T-helper 9 cell (primary cell): ENCODE measurements at regions not wholly inside any gene's neighbourhood (a gene's known extent, or its start where the extent isn't known, plus 50 kb on each side); places are given as distances from the start of the nearest gene placed in this dataset.
"Not testable (repeated sequence)": the region's sequence is repeated elsewhere in the genome, so short reads cannot be mapped to it uniquely, and the experiment has no call there.

Source experiments
- DNase-seq: peaks from one replicate; pipeline ENCODE4 v3.0.0-alpha.2; 2020

DNA sequence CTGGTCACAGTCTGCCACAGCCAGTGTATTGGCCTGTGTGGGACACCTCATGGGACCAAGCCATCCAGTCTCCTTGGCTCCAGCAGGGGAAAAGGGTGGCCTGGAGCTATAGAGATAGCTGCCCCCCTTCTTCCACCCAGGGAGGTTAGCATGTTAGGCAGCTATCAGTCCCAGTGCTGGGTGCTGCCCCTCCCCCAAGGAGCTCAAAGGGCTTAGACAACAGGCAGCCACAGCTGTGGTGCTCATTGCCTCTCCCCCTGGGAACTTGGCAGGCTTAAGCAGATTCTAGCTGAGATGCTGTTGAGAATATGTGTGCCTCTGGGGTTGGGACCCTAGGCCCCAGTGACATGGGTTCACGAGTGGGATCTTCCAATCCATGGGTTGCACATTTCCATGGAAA, 226.0 kb upstream of the PTGER4 start:
- no peak for DNase-seq

DNA sequence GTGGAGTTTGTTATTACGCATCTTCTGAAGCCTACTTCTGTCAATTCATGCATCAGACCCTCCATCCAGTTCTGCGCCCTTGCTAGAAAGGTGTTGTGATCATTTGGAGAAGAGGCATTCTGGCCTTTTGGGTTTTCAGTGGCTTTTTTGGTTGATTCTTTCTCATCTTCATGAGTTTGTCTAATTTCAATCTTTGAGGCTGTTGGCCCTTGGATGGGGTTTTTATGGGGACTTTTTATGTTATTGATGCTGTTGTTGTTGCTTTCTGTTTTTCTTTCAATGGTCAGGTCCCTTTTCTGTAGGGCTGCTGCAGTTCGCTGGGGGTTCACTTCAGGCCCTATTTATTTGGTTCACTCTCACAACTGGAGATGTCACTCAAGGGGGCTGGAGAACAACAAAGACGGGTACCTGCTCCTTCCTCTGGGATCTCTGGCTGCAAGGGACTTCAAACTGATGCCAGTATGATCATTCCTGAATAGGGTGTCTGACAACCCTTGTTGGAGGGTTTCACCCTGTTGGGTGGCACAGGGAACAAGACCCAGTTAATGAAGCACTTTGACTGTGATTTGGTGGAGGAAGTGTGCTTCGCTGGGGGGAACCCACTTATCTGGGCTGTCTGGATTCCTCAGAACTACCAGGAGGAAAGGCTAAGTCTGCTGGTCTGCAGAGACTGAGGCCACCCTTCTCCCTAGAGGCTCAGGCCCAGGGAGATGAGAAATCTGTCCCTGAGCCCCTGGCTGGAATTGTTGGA, 226.7 kb upstream of the PTGER4 start:
- DNase-seq: no peak

DNA sequence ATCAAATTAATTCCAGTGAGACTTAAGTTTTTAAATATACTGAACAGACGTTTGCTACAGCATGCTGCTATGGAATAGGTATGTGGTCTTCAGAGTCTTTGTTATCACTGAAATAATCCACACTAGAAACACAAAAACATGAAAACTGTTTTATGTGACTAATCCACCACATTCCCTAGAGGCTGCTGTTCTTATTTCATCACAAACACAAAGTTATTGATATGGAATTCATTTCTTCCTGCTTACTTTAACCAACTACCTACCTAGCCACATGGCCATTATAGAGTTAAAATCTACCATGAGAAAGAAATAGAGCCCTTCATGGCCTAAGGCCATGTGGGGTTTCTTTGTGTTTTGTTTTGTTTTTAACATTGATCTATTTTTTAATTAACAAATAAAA, 232.3 kb upstream of the PTGER4 start:
- no peak for DNase-seq

DNA sequence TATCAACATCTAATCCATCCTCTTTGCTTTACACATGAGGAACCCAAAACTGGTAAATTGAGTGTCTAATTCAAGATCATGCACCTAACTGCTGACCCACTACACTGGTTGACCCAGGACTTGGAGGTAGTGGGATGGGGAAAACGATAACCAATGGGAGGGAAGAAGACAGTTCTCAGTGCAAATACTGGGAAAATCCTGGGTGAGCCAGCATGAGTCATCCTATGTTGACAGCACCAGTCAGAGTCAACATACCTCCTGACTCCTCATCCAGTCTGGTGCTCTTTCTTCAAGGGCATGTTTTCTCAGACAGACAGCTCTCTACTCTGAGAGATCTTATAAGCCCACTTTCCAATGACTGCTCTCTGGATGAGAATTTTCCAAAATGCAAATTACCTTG, 232.8 kb upstream of the PTGER4 start:
- DNase-seq: no peak

DNA sequence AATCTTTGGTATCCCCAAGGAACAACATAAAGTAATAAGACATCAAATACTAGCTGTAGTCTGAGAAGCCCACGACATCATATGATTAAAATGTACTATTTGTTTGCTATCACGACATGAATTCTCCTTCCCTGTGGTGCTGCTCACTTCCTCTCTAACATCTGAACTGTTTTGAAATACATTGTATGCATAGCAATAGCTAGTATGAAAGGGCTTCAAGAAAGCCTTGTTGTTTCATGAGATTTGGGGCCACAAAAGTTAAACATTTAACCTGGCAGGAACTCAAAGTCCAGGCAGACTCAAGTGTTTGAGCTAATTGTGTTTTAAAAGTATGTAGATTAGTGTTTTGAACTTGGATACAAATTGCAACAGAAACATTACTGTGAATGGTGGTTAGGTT, 237.4 kb upstream of the PTGER4 start:
- DNase-seq: no peak

DNA sequence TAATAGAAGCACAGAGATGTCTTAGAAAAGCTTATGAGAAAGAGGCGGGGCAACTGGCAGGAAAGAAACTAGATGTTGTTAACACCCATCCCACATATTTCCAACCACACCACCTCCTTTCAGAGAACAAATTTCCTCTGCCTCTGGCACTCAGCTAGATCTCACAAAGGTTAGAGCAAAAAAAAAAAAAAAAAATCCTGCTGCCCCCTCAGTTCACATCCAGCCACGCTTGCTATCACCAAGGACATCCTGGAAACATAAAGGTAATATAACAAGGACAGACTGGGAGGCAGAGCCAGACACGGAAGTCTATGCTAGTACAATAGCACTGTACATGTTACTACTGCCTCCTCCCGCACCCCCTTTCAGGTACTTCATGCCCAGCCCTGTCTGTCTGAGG, 238.0 kb upstream of the PTGER4 start:
- DNase-seq: no peak

DNA sequence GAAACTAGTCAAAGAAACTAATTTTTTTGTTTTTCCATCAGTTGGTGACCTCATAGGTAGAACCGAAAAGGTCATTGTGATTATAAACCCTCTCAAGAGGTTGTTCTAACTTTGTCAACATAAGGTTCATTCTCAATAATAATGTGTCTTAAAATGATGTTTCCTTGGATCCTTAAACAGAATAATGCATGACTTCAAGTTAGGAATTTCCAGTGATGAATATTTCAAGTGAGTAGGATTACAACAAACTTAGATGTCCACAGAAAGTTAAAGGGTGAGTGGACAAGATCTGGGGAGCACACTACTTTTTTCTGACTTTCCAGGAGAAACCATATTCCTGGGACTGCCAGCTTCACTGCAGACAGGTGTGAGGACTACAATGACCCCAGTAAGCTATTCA, 239.0 kb upstream of the PTGER4 start:
- DNase-seq: no peak

DNA sequence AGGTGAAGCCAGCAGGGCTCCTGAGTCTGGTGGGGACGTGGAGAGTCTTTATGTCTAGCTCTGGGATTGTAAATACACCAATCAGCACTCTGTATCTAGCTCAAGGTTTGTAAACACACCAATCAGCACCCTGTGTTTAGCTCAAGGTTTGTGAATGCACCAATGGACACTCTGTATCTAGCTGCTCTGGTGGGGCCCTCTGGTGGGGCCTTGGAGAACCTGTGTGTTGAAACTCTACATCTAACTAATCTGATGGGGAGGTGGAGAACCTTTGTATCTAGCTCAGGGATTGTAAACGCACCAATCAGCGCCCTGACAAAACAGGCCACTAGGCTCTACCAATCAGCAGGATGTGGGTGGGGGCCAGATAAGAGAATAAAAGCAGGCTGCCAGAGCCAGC, 240.6 kb upstream of the PTGER4 start:
- DNase-seq: not testable (repeated sequence)

DNA sequence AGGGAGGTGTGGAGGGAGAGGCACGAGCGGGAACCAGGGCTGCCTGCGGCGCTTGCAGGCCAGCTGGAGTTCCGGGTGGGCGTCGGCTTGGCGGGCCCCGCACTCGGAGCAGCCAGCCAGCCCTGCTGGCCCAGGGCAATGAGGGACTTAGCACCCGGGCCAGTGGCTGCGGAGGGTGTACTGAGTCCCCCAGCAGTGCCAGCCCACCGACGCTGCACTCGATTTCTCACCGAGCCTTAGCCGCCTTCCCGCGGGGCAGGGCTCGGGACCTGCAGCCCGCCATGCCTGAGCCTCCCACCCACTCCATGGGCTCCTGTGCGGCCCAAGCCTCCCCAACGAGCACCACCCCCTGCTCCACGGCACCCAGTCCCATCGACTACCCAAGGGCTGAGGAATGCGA, 241.1 kb upstream of the PTGER4 start:
- DNase-seq: not testable (repeated sequence)

DNA sequence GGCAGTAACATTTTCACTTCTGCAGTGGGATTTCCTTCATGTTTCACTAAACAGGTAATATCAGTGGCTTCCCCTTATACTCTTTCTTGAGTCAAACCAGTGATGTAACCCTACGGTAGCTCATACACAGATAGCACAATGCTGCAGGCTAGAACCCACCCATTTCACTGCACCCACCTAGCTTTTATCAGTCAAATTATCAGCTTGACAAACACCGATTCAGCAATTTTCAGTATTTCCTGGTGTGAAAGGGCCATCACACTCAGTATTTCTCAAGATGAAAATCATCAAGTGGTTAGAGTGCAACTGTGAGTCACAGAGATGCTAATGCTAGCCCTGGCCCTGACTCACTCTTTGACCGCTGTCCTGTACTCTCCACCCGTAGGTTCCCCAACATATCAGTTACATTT, 242.3 kb upstream of the PTGER4 start:
- no peak for DNase-seq

DNA sequence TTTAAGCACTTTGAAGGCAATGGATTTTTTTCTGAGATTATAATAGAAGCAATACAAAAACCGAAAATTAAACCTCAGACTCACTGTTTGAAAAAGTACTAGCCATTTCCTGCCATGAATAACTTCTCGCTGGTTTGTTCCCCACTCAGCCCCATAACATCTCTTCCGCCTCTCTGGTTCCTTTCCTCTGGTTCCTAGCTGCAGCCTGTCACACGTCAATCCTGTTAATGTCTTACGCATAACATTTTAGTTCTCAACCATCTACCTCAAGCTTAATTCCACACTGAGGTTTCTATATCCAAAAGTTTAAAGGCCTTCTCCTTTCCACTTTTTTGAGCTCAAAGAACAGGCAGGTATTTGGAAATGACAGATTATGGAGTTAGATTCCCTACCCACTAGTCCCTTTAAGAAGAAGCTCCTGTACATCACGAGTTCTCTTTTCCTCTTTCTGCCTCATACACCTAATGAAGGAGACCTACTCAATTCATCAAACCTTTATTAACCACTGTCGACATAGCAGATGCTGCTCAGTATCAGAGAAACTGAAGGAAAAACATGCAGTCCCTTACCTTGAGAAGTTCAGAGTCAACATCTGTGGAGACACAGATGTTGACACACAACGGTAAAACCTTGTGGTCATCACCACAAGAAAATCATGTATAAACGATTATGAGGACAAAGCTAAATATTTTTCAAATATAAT, 243.0 kb upstream of the PTGER4 start:
- DNase-seq: peak; percentile 25

DNA sequence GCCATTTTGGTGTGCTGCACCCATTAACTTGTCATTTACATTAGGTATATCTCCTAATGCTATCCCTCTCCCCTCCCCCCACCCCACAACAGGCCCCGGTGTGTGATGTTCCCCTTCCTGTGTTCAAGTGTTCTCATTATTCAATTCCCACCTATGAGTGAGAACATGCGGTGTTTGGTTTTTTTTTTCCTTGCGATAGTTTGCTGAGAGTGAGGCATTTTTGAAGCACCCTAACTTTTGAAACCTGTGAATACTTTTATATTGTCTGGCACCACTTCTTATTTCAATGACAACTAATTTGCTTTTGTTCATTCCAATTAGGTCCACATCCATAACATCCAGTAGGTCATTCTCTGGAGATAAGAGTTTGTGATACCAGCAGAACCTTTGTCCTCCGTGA, 244.0 kb upstream of the PTGER4 start:
- DNase-seq: not testable (repeated sequence)

DNA sequence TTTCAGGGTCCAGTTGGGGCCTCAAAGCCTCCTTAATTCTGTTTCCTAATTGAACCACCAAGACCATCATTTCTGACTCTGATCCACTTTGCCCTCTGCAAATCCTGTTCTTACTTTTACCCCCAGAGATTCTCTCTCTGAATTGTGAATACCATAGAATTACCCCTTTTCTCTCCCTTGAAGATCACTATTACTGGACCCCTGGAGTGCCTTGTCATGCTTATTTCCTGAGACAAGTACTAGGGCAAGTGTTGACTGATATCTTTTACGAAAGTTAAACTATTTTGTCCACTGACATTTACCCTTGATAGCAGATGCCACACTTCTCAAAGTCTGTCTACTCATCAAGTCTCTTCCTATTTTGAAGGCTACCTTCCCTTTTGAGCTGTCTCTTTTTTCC, 246.9 kb upstream of the PTGER4 start:
- DNase-seq: no peak

DNA sequence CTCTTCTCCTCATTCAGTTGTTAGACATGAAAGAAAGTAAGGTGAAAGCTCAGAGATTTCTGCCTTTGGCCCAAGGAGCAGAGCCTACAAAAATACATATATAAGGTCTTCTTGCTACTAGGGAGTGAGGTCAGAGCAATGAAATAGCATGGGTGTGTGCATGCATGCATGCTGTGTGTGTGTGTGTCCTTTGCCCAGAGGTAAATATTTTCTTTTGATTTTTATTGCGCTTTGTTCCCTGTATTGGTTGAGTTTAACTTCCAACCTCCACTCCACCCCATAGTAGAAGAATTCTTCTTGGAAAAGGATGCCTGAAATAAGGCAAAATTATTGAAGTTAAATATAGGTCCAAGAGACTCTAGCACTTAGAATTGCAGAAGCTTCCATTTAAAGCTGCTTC, 248.0 kb upstream of the PTGER4 start:
- DNase-seq: no peak

DNA sequence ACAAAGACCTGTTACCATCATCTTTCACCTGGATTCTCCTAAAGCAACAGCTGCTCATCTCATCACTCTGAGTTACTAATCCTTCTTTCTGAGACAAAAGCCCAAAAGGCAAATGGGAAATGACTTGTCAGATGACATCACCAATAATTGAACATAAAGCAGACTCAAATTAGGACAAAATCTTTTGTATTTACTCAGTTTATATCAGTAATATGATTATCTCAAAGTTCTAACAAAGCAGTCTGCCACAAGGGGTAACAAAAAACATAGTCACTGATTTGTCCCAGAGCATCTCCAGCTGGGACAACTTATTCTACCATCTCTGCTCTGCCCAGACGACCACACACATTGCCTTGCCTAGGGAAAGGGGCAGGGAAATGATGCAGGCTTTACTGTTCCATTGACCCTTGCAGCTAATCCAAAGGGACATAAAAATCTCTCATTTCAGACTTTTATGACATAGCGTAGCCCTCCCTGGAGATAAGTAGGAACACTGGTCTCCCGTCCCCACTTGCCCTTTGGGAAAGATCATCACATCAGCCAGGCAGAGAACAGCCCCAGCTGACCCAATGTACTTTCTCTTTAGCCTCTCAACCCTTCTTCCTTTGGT, 249.5 kb upstream of the PTGER4 start:
- no peak for DNase-seq

DNA sequence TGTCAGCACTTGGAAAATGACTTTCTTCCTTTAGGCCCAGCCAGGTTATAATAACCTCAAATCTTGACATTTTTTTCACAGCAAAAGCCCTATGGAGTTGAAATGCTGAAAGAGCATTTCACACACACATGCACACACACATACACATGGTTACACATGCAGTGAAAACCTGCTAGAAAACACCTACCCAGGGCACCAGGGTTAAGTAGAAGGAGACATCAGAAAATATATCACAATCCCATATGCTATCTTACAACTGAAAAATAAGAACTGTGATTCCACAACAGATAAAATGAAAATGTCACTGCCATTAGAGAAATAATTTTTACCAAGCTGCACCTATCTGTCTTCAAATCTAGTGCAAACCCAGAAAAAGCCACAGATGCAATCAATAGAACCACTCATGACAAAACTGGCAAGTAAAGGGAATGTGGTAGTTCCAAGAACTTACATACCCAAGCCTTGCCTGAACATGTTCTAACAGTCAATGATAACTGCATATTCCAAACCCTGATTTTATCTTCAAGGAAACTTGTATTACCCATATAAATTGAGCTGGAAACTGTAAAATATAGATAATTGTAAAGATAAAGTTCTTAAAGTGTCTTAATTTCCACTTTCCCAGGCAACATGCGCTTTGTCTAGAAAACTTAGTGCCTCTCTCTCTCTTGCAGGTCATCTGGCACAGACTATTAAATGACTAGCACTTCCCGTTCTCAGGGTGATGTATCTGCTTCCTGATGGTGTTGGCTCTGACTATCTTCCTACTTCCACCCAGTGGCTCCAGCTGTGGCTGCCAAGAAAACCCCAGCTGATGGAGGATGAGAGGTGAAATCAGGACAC, 250.2 kb upstream of the PTGER4 start:
- no peak for DNase-seq

DNA sequence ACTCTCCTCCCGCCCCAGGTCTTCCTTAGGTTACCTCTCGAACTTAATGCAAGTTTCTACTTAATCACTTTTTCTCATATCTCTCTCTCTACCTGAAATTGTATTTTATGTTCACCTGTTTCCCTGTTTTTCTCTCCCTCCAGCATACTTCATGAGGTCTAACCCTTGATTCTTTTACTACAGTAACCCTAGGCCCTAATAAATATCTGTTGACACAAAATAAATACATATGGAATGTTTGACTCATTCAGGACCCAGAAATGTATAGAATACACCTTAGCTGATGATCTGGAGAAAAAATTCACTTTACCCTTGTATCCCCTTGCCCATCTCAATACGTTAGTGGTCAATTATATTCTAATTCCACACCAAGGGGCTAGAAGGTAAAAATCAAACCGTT, 250.9 kb upstream of the PTGER4 start:
- DNase-seq: no peak

DNA sequence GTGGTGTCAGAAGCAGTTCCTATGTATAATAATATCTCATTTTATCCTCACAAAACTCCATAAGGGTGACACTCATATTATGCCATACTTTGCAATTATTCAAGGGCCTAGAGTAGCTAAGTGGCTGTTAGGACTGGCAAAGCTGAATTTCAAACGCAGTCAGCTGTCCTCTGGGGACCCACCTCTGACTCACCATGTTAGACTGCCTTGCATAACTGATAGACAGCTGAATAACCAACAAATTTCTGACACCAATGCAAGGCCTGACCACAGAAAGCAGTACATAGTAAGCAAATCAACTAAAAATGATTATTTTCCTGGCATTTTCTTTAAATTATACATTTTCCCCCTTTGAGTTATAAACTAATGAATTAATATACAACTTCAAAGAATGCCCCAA, 251.6 kb upstream of the PTGER4 start:
- no peak for DNase-seq

DNA sequence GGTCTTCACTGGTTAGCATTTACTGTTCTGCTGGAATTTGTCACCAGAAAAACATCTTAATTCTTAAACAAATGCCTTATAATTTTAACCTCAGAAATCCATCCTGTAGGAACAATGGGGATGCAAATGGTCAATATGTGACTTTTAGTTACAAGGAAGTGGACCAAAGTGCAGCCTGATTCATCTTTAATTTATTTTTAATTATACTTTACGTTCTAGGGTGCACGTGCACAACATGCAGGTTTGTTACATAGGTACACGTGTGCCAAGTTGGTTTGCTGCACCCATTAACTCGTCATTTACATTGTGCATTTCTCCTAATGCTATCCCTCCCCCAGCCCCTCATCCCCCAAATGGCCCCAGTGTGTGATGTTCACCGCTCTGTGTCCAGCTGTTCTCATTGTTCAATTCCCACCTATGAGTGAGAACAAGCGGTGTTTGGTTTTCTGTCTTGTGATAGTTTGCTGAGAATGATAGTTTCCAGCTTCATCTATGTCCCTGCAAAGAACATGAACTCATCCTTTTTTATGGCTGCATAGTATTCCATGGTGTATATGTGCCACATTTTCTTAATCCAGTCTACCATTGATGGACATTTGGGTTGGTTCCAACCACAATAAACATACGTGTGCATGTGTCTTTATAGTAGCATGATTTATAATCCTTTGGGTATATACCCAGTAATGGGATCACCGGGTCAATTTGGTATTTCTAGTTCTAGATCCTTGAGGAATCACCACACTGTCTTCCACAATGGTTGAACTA, 262.5 kb upstream of the PTGER4 start:
- DNase-seq: not testable (repeated sequence)

DNA sequence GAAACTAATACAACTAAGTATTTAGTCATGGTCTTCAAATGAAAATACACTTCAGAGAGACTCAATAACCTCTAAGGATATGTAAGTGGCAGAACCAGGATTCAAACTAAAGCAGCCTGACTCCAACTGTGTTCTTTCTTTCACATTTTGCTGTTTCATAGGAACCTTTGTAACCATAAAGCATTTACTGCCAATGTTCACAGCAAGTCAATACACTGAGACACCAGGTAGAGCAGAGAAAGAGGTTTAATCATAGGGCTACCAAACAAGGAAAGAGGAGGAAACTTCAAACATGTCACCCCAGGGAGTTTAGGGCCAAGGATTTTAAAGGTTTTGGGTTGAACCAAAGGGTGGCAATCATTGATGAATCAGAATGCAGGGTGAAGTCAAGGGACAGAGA, 263.1 kb upstream of the PTGER4 start:
- no peak for DNase-seq

DNA sequence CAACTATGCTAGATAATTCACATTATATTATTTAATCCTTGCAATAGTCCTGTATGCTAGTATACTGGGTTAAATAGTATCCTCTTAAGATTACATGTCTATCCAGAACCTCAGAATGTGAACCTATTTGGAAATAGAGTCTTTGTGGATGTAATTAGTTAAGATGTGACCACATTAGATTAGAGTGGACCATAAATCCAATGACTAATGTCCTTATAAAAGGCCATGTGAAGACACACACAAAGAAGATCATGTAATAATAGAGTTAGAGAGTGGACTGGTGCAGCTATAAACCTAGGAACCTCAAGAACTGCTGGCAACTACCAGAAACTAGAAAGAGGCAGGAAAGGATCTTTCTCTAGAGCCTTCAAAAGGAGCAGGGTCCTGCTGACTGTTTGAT, 263.6 kb upstream of the PTGER4 start:
- no peak for DNase-seq

DNA sequence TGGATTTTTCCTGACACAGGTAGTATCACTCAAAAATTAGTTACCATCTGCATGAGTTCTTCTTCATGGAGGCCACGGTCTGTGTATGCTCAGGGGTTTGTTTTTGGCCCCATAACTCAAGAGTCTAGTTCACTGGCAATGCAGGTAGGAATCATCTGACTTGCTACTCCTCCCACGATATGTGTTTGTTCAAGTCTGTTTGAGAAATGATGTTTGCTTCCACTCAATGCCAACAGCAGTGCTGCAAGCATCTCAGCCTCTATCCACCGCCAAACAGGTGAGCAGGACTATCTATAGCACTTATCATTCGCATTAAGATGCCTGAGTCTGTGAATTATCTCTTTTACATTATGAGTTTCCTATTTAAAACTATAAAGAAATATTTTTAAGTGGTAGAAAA, 264.8 kb upstream of the PTGER4 start:
- DNase-seq: no peak

DNA sequence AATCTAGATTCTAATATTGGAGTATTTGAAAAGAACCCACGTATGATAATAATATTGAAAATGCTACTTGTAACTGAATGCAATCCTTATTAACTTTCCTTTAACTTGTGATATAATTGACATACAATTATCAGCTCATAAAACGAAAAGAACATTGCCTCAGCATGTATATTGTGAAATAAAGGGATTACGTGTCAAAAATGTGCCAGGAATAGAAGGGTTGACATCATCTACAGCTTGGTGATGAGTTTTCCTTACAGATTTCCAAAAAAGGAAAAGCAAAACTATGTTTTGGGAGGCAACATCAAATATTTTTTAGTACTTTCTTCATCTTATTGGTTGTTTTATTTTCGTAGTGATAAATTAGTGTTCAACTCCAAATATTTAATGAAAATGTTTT, 266.0 kb upstream of the PTGER4 start:
- no peak for DNase-seq
